ENCODE measurements at regions not wholly inside any gene's neighbourhood (a gene's known extent, or its start where the extent isn't known, plus 50 kb on each side); places are given as distances from the start of the nearest gene placed in this dataset.

DNA sequence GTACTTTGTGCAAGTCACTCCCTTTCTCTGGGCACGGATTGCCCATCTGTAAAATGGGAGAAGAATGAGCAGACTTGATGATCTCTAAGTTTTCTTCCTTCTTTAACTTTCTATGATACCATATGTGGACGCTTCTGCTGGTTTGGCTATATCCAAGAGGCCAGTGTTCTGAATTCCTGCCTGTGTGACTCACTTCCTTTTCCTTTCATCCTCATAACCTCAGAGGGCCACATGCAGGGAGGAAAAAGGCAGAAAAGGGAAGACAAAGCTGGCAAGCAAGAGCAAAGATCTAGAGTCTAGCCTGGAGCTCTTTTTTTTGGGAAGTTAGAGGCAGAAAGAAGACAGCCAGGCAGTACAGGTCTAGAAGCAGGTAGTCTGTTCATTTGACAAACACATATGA is 151.2 kb downstream of the OMA1 start:
- H3K36me3 ChIP-seq = no peaks in the 10 kb centered on the region
- TF ChIP-seq CTCF (IDR thresholded peaks at IDR 0.05 in 8 of 11, conservative IDR thresholded peaks at IDR 0.05 in 3 of 11) = no peak
- TF ChIP-seq POLR2AphosphoS5 (IDR thresholded peaks at IDR 0.05) = peak in 1 of 3 donors; percentile 39
- DNase-seq = no peak
- 40 to 75% (median 56%) methylated on average over 2 of the region's 2 CpGs for WGBS, 5 donors
- H3K4me1 ChIP-seq = peaks cover 0 to 37% (median 18%) of the 10 kb centered on the region in 6 donors
- intact Hi-C loops (cut with DNase I; ENCODE audit: low total_unique reads) = no loop called here
- H3K27me3 ChIP-seq (replicated peaks in 1 of 7) = no peaks in the 10 kb centered on the region
- no peak overlapping the region for H3K4me3 ChIP-seq
- H3K9me3 ChIP-seq = no peaks in the 10 kb centered on the region
- peak overlapping the region in 1 of 8 donors; percentile 37 for H3K27ac ChIP-seq

DNA sequence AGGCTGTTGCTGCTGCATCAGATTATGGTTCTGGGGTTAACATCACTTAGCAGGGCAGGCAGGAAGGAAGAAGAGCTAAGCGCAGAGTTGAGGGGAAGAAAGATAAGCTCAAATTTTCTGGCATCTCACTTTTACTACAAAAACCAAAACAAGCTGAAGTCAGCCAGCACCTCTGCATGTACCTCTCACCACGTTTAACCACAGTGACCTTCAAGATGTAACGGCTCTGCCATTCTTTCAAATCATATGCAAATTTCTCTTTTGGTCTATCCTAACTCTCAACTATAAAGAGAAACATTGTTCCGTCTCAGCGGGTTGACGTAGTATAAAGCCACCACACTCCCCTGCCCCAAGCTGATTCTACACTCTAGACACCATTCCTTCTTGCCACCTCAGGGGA is 154.4 kb downstream of the OMA1 start:
- 37 to 56% (median 53%) methylated on average over 6 of the region's 6 CpGs for WGBS, 5 donors
- no peaks in the 10 kb centered on the region for H3K36me3 ChIP-seq
- H3K4me1 ChIP-seq = peaks cover 0 to 38% (median 18%) of the 10 kb centered on the region in 6 donors
- TF ChIP-seq POLR2AphosphoS5 (IDR thresholded peaks at IDR 0.05) (no peak), CTCF (IDR thresholded peaks at IDR 0.05 in 8 of 11, conservative IDR thresholded peaks at IDR 0.05 in 3 of 11) (no peak), POLR2A (IDR thresholded peaks at IDR 0.05) (no peak)
- intact Hi-C loops (cut with DNase I; ENCODE audit: low total_unique reads) = no loop called here
- no peak for DNase-seq
- no peaks in the 10 kb centered on the region for H3K27me3 ChIP-seq (replicated peaks in 1 of 7)
- peak overlapping the region in 5 of 8 donors; percentile 8 to 73 (median 30) for H3K27ac ChIP-seq
- H3K9me3 ChIP-seq = no peaks in the 10 kb centered on the region
- H3K4me3 ChIP-seq = no peak overlapping the region

DNA sequence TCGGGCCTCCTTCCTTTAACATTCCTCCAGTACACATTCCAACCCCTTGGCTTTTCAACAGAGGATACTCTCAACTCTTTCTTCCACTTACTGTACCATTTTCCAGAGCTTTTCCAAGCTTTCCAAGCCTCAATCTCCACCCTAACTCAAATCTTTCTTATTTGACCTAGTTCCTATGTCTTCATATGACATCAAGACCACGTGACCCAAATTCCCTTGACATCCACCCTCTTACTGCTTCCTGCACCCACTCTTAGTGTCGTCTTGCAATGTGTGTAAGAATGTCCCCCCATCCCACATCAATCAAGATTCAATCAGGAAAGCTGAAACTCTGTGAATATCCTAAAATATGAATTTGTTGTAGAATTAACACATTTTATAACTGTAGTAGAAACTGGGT is 155.0 kb downstream of the OMA1 start:
- H3K9me3 ChIP-seq = no peaks in the 10 kb centered on the region
- no peak for DNase-seq
- intact Hi-C loops (cut with DNase I; ENCODE audit: low total_unique reads) = no loop called here
- no peaks in the 10 kb centered on the region for H3K27me3 ChIP-seq (replicated peaks in 1 of 7)
- peaks cover 0 to 4% (median 0%) of the 10 kb centered on the region in 6 donors for H3K36me3 ChIP-seq
- H3K4me3 ChIP-seq = no peak overlapping the region
- 66 to 75% (median 68%) methylated on average over 3 of the region's 3 CpGs for WGBS, 5 donors
- peak overlapping the region in 2 of 8 donors; percentile 35 to 73 for H3K27ac ChIP-seq
- peaks cover 0 to 38% (median 18%) of the 10 kb centered on the region in 6 donors for H3K4me1 ChIP-seq
- TF ChIP-seq POLR2AphosphoS5 (IDR thresholded peaks at IDR 0.05) = no peak
- TF ChIP-seq POLR2A (IDR thresholded peaks at IDR 0.05) = no peak
- TF ChIP-seq CTCF (IDR thresholded peaks at IDR 0.05 in 8 of 11, conservative IDR thresholded peaks at IDR 0.05 in 3 of 11) = no peak

DNA sequence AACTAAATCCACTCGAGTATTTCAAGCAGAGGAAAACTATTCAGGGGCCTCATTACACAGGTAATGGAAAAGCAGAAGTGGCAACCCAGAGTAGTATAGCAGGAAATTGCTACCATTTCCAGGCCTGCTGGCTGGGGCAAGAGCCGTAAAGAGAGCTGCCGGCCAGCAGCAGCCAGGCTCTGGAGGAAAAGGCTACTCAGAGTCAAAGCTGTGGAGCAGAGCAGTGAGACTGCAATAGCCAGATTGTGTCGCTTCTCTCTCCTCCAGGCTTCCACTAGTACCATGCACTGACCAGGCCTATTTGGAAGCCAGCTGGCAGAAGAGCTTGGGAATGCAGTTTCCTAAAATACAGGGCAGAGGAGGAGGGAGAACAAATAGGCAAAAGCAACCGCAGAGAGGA is 155.5 kb downstream of the OMA1 start:
- H3K4me3 ChIP-seq = no peak overlapping the region
- H3K27me3 ChIP-seq (replicated peaks in 1 of 7) = no peaks in the 10 kb centered on the region
- H3K27ac ChIP-seq = peak overlapping the region in 2 of 8 donors; percentile 4 to 35
- intact Hi-C loops (cut with DNase I; ENCODE audit: low total_unique reads) = no loop called here
- no peaks in the 10 kb centered on the region for H3K9me3 ChIP-seq
- peak; percentile 75 for DNase-seq
- peaks cover 0 to 36% (median 18%) of the 10 kb centered on the region in 6 donors for H3K4me1 ChIP-seq
- TF ChIP-seq POLR2AphosphoS5 (IDR thresholded peaks at IDR 0.05) (no peak), CTCF (IDR thresholded peaks at IDR 0.05 in 8 of 11, conservative IDR thresholded peaks at IDR 0.05 in 3 of 11) (no peak), POLR2A (IDR thresholded peaks at IDR 0.05) (no peak)
- peaks cover 0 to 4% (median 0%) of the 10 kb centered on the region in 6 donors for H3K36me3 ChIP-seq
- WGBS, 5 donors = 36 to 52% (median 40%) methylated on average over 5 of the region's 5 CpGs

Data from spleen (tissue), 11 donors.